IgD-negative memory B cell (primary cell): ENCODE measurements at regions not wholly inside any gene's neighbourhood (a gene's known extent, or its start where the extent isn't known, plus 50 kb on each side); places are given as distances from the start of the nearest gene placed in this dataset.
A peak's percentile ranks its signal among the peaks of the same experiment; 100 is the strongest.
"Not testable (repeated sequence)": the region's sequence is repeated elsewhere in the genome, so short reads cannot be mapped to it uniquely, and the experiment has no call there.

ENCODE experiments used
- H3K27ac Mint-ChIP-seq, 3 donors: one replicate each; pipeline ENCODE4 v1.8.0; 2020 to 2022; ENCODE audit warnings: mild to moderate bottlenecking in 3 of 3, mixed read lengths in 3 of 3, moderate library complexity in 1 of 3
- H3K27me3 Mint-ChIP-seq: one replicate; pipeline ENCODE4 v1.8.0; 2021; ENCODE audit warnings: mixed read lengths
- H3K36me3 Mint-ChIP-seq: one replicate; pipeline ENCODE4 v1.8.0; 2020; ENCODE audit warnings: mild to moderate bottlenecking, mixed read lengths
- H3K4me1 Mint-ChIP-seq, 3 donors: one replicate each; pipeline ENCODE4 v1.8.0; 2020 to 2022; ENCODE audit warnings: mixed read lengths in 3 of 3, mild to moderate bottlenecking in 1 of 3
- H3K4me3 Mint-ChIP-seq, 4 donors: one replicate each; pipeline ENCODE4 v1.8.0; 2020 to 2022; ENCODE audit warnings: mild to moderate bottlenecking in 4 of 4, mixed read lengths in 4 of 4, moderate library complexity in 3 of 4
- H3K9me3 Mint-ChIP-seq, 3 donors: one replicate each; pipeline ENCODE4 v1.8.0; 2020 to 2021; ENCODE audit warnings: mixed read lengths in 3 of 3, mild to moderate bottlenecking in 1 of 3

GRCh38 chr3:30477149-30477921, 129.1 kb upstream of the TGFBR2 start:
- Mint-ChIP-seq H3K27me3 (no peaks in the 10 kb centered on the region), H3K4me1 (peaks cover 29 to 43% (median 41%) of the 10 kb centered on the region in 3 donors), H3K4me3 (peak overlapping the region in 2 of 4 donors; percentile 23 to 45)

GRCh38 chr3:30479737-30480136, 126.7 kb upstream of the TGFBR2 start:
- H3K4me3 Mint-ChIP-seq, H3K27me3 Mint-ChIP-seq, H3K27ac Mint-ChIP-seq, H3K9me3 Mint-ChIP-seq, H3K36me3 Mint-ChIP-seq: not testable (repeated sequence)
- H3K4me1 Mint-ChIP-seq: peaks cover 26 to 35% (median 30%) of the 10 kb centered on the region in 3 donors

More at GRCh38 chr3:30477149-30477921, 129.1 kb upstream of the TGFBR2 start:
- H3K36me3 Mint-ChIP-seq: no peaks in the 10 kb centered on the region
- H3K27ac Mint-ChIP-seq: peak overlapping the region in 2 of 3 donors; percentile 8 to 45
- no peaks in the 10 kb centered on the region for H3K9me3 Mint-ChIP-seq

GRCh38 chr3:30480156-30480555, 126.2 kb upstream of the TGFBR2 start:
- not testable (repeated sequence) for H3K27ac Mint-ChIP-seq, H3K27me3 Mint-ChIP-seq, H3K9me3 Mint-ChIP-seq, H3K36me3 Mint-ChIP-seq, H3K4me3 Mint-ChIP-seq
- H3K4me1 Mint-ChIP-seq: peaks cover 22 to 31% (median 26%) of the 10 kb centered on the region in 3 donors

- no peaks in the 10 kb centered on the region for H3K27me3 Mint-ChIP-seq
- H3K4me3 Mint-ChIP-seq: no peak overlapping the region
- peaks cover 18 to 26% (median 21%) of the 10 kb centered on the region in 3 donors for H3K4me1 Mint-ChIP-seq
- peak overlapping the region in 1 of 3 donors; percentile 59 for H3K27ac Mint-ChIP-seq
- no peaks in the 10 kb centered on the region for H3K9me3 Mint-ChIP-seq
- no peaks in the 10 kb centered on the region for H3K36me3 Mint-ChIP-seq
Observed at GRCh38 chr3:30480587-30480986, 125.8 kb upstream of the TGFBR2 start.

- H3K9me3 Mint-ChIP-seq: no peaks in the 10 kb centered on the region
- peaks cover 18 to 26% (median 21%) of the 10 kb centered on the region in 3 donors for H3K4me1 Mint-ChIP-seq
- no peak overlapping the region for H3K27ac Mint-ChIP-seq
- no peaks in the 10 kb centered on the region for H3K36me3 Mint-ChIP-seq
- no peaks in the 10 kb centered on the region for H3K27me3 Mint-ChIP-seq
- H3K4me3 Mint-ChIP-seq: no peak overlapping the region
Observed at GRCh38 chr3:30481241-30481640, 125.2 kb upstream of the TGFBR2 start.

- not testable (repeated sequence) for H3K4me3 Mint-ChIP-seq, H3K27me3 Mint-ChIP-seq, H3K27ac Mint-ChIP-seq, H3K36me3 Mint-ChIP-seq, H3K9me3 Mint-ChIP-seq, H3K4me1 Mint-ChIP-seq
Observed at GRCh38 chr3:30484229-30484628, 122.2 kb upstream of the TGFBR2 start.

GRCh38 chr3:30486368-30486767, 120.0 kb upstream of the TGFBR2 start:
- Mint-ChIP-seq H3K4me3 (no peak overlapping the region), H3K36me3 (no peaks in the 10 kb centered on the region), H3K4me1 (peaks cover 0 to 3% (median 3%) of the 10 kb centered on the region in 3 donors), H3K27ac (no peak overlapping the region), H3K9me3 (peaks cover 2 to 18% (median 7%) of the 10 kb centered on the region in 3 donors), H3K27me3 (no peaks in the 10 kb centered on the region)

- peaks cover 2 to 18% (median 7%) of the 10 kb centered on the region in 3 donors for H3K9me3 Mint-ChIP-seq
- no peaks in the 10 kb centered on the region for H3K27me3 Mint-ChIP-seq
- no peaks in the 10 kb centered on the region for H3K36me3 Mint-ChIP-seq
- H3K4me1 Mint-ChIP-seq: peaks cover 3 to 5% (median 4%) of the 10 kb centered on the region in 3 donors
- H3K4me3 Mint-ChIP-seq: no peak overlapping the region
- no peak overlapping the region for H3K27ac Mint-ChIP-seq
Observed at GRCh38 chr3:30488070-30488756, 118.2 kb upstream of the TGFBR2 start.

- Mint-ChIP-seq H3K27me3 (peaks cover 2% of the 10 kb centered on the region), H3K9me3 (peaks cover 2 to 18% (median 4%) of the 10 kb centered on the region in 3 donors), H3K4me3 (no peak overlapping the region), H3K27ac (peak overlapping the region in 1 of 3 donors; percentile 44), H3K36me3 (no peaks in the 10 kb centered on the region), H3K4me1 (peaks cover 8 to 18% (median 15%) of the 10 kb centered on the region in 3 donors)
Observed at GRCh38 chr3:30492322-30493192, 113.8 kb upstream of the TGFBR2 start.

- Mint-ChIP-seq H3K36me3 (no peaks in the 10 kb centered on the region), H3K4me1 (peaks cover 8 to 21% (median 15%) of the 10 kb centered on the region in 3 donors), H3K9me3 (peaks cover 0 to 13% (median 2%) of the 10 kb centered on the region in 3 donors), H3K27ac (peak overlapping the region in 1 of 3 donors; percentile 44), H3K4me3 (no peak overlapping the region), H3K27me3 (peaks cover 2% of the 10 kb centered on the region)
Observed at GRCh38 chr3:30493911-30494311, 112.5 kb upstream of the TGFBR2 start.

GRCh38 chr3:30495172-30496065, 111.0 kb upstream of the TGFBR2 start:
- H3K4me3 Mint-ChIP-seq: peak overlapping the region in 3 of 4 donors; percentile 19 to 41 (median 40)
- H3K9me3 Mint-ChIP-seq: peaks cover 0 to under 1% (median 0%) of the 10 kb centered on the region in 3 donors
- peaks cover 3% of the 10 kb centered on the region for H3K27me3 Mint-ChIP-seq
- peak overlapping the region; percentile 69 to 94 (median 77) for H3K27ac Mint-ChIP-seq
- no peaks in the 10 kb centered on the region for H3K36me3 Mint-ChIP-seq
- peaks cover 16 to 30% (median 21%) of the 10 kb centered on the region in 3 donors for H3K4me1 Mint-ChIP-seq

- peaks cover 25 to 39% (median 30%) of the 10 kb centered on the region in 3 donors for H3K4me1 Mint-ChIP-seq
- H3K27me3 Mint-ChIP-seq: peaks cover 4% of the 10 kb centered on the region
- H3K27ac Mint-ChIP-seq: peak overlapping the region in 2 of 3 donors; percentile 69 to 94
- H3K9me3 Mint-ChIP-seq: no peaks in the 10 kb centered on the region
- H3K36me3 Mint-ChIP-seq: no peaks in the 10 kb centered on the region
- peak overlapping the region in 2 of 4 donors; percentile 19 to 41 for H3K4me3 Mint-ChIP-seq
Observed at GRCh38 chr3:30496066-30496966, 110.1 kb upstream of the TGFBR2 start.

GRCh38 chr3:30498587-30498967, 107.8 kb upstream of the TGFBR2 start:
- H3K36me3 Mint-ChIP-seq: no peaks in the 10 kb centered on the region
- peaks cover 4% of the 10 kb centered on the region for H3K27me3 Mint-ChIP-seq
- H3K4me3 Mint-ChIP-seq: no peak overlapping the region
- H3K9me3 Mint-ChIP-seq: no peaks in the 10 kb centered on the region
- H3K4me1 Mint-ChIP-seq: peaks cover 48 to 53% (median 52%) of the 10 kb centered on the region in 3 donors
- no peak overlapping the region for H3K27ac Mint-ChIP-seq
